RKO (cell line): ENCODE measurements at regions not wholly inside any gene's neighbourhood (a gene's known extent, or its start where the extent isn't known, plus 50 kb on each side); places are given as distances from the start of the nearest gene placed in this dataset.

ENCODE experiments used
- DNase-seq: peaks from one replicate; pipeline ENCODE4 v3.0.0-alpha.2; 2016; ENCODE audit warnings: low spot score

- no peak for DNase-seq
These were observed 120.4 kb downstream of the ACKR3 start for GRCh38 chr2:236689981-236690380.

GRCh38 chr2:236690726-236691125, 121.1 kb downstream of the ACKR3 start:
- no peak for DNase-seq

GRCh38 chr2:236691799-236692167, 122.2 kb downstream of the ACKR3 start:
- no peak for DNase-seq

GRCh38 chr2:236692937-236693336, 123.3 kb downstream of the ACKR3 start:
- DNase-seq = no peak

GRCh38 chr2:236693531-236693930, 123.9 kb downstream of the ACKR3 start:
- no peak for DNase-seq

- no peak for DNase-seq
These were observed 124.7 kb downstream of the ACKR3 start for GRCh38 chr2:236694146-236694888.

- DNase-seq = no peak
These were observed 127.2 kb downstream of the ACKR3 start for GRCh38 chr2:236696834-236697233.

- no peak for DNase-seq
These were observed 128.5 kb downstream of the ACKR3 start for GRCh38 chr2:236698016-236698627.

- no peak for DNase-seq
These were observed 131.1 kb downstream of the ACKR3 start for GRCh38 chr2:236700703-236701102.

GRCh38 chr2:236702657-236703372, 133.2 kb downstream of the ACKR3 start:
- no peak for DNase-seq

- DNase-seq = no peak
These were observed 133.7 kb downstream of the ACKR3 start for GRCh38 chr2:236703373-236703709.

GRCh38 chr2:236703906-236704305, 134.3 kb downstream of the ACKR3 start:
- DNase-seq = no peak

GRCh38 chr2:236704887-236705286, 135.3 kb downstream of the ACKR3 start:
- no peak for DNase-seq

- no peak for DNase-seq
These were observed 135.9 kb downstream of the ACKR3 start for GRCh38 chr2:236705295-236706105.

- no peak for DNase-seq
These were observed 136.7 kb downstream of the ACKR3 start for GRCh38 chr2:236706288-236706687.

- DNase-seq = no peak
These were observed 137.2 kb downstream of the ACKR3 start for GRCh38 chr2:236706803-236707202.

- no peak for DNase-seq
These were observed 141.8 kb downstream of the ACKR3 start for GRCh38 chr2:236711440-236711839.

- no peak for DNase-seq
These were observed 142.7 kb downstream of the ACKR3 start for GRCh38 chr2:236712304-236712703.

GRCh38 chr2:236712961-236713673, 143.5 kb downstream of the ACKR3 start:
- DNase-seq = no peak

GRCh38 chr2:236714080-236714479, 144.5 kb downstream of the ACKR3 start:
- DNase-seq = no peak

- DNase-seq = no peak
These were observed 145.5 kb downstream of the ACKR3 start for GRCh38 chr2:236715077-236715476.

GRCh38 chr2:236715491-236715961, 145.9 kb downstream of the ACKR3 start:
- no peak for DNase-seq
